GM12878 (cell line): ENCODE measurements at regions not wholly inside any gene's neighbourhood (a gene's known extent, or its start where the extent isn't known, plus 50 kb on each side); places are given as distances from the start of the nearest gene placed in this dataset.

Experiments used
- FOXM1 ChIP-seq: IDR thresholded peaks from 2 replicates; pipeline ENCODE4 v1.6.1; 2012; ENCODE audit warnings: low read depth, mild to moderate bottlenecking, inconsistent platforms, low read length, moderate library complexity
- GATAD2B ChIP-seq: fragments of 450-650 bp; conservative IDR thresholded peaks from 2 replicates; pipeline ENCODE4 v1.6.1; 2017; ENCODE audit warnings: low read depth, mild to moderate bottlenecking, moderate library complexity
- TAF1 ChIP-seq: IDR thresholded peaks from 2 replicates; pipeline ENCODE4 v1.6.1; 2011; ENCODE audit warnings: mild to moderate bottlenecking, low read depth, low read length, borderline replicate concordance

DNA sequence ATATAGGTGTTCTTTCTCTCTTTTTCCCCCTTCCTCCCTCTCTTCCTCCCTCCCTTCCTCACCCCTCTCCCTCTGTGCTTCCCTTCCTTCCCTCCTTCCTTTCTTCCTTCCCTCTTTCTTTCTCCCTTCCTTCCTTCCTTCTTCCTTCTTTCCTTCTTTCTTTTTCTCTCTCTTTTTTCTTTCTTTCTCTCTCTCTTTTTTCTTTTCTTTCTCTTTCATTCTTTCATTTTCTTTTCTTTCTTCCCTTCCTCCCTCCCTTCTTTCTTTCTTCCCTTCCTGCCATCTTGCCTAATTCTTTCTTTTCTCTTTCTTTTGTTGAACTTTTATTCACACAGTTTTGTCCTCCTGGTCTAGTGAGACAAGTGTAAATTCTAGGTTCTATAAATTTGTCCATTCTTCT lies 1595.6 kb downstream of the SI start:
- no peak for TF ChIP-seq FOXM1
- no peak for TF ChIP-seq GATAD2B
- no peak for TF ChIP-seq TAF1
